Small intestine (tissue), 7 donors: ENCODE measurements at regions not wholly inside any gene's neighbourhood (a gene's known extent, or its start where the extent isn't known, plus 50 kb on each side); places are given as distances from the start of the nearest gene placed in this dataset.
A peak's percentile ranks its signal among the peaks of the same experiment; 100 is the strongest.

Experiments used
- DNase-seq, 2 donors: peaks; one replicate each; pipeline versions ENCODE4 v3.0.0 to v3.0.0-alpha.2; 2013
- FAIRE-seq: peaks from 2 replicates; lab custom pipeline; 2012; peaks lifted over from hg19 to GRCh38; lab: Jason Lieb, UNC
- H3K27ac ChIP-seq, 3 donors: one replicate each; pipeline ENCODE4 v1.5.1; 2013; ENCODE audit warnings: low read length in 2 of 3, mild to moderate bottlenecking in 2 of 3, control low read depth in 1 of 3, inconsistent platforms in 1 of 3, low read depth in 1 of 3, moderate library complexity in 1 of 3
- H3K27me3 ChIP-seq, 3 donors: one replicate each; pipeline ENCODE4 v1.6.1; 2013; ENCODE audit warnings: low read length in 3 of 3, inconsistent platforms in 1 of 3; ENCODE audit not compliant: control insufficient read depth in 3 of 3, insufficient read depth in 3 of 3
- H3K36me3 ChIP-seq, 3 donors: one replicate each; pipeline ENCODE4 v1.6.1; 2013; ENCODE audit warnings: low read length in 3 of 3, inconsistent platforms in 1 of 3, low read depth in 1 of 3, mild to moderate bottlenecking in 1 of 3, moderate library complexity in 1 of 3; ENCODE audit not compliant: control insufficient read depth in 3 of 3, insufficient read depth in 2 of 3
- H3K4me1 ChIP-seq, 3 donors: one replicate each; pipeline ENCODE4 v1.6.1; 2013; ENCODE audit warnings: low read length in 2 of 3, inconsistent platforms in 1 of 3, low read depth in 1 of 3, mild to moderate bottlenecking in 1 of 3, moderate library complexity in 1 of 3; ENCODE audit not compliant: control insufficient read depth in 3 of 3, insufficient read depth in 2 of 3
- H3K4me3 ChIP-seq, 3 donors: one replicate each; pipeline ENCODE4 v1.5.1; 2013; ENCODE audit warnings: low read length in 3 of 3, control low read depth in 1 of 3, inconsistent platforms in 1 of 3, low read depth in 1 of 3, mild to moderate bottlenecking in 1 of 3, moderate library complexity in 1 of 3
- H3K9me3 ChIP-seq, 2 donors: one replicate each; pipeline ENCODE4 v1.6.1; 2013; ENCODE audit warnings: low read depth in 1 of 2, low read length in 1 of 2; ENCODE audit not compliant: control insufficient read depth in 2 of 2, insufficient read depth in 1 of 2
- WGBS, 3 donors: extraction: QIAGEN DNeasy Blood & Tissue Kit; methylation state at CpG; one replicate each; pipeline ENCODE4 v1.1.7; 2013; 5-methylcytosine and 5-hydroxymethylcytosine counted together
- donor health status: healthy with polysubstance abuse.
- donor health status: control.
- donor health status: control.
- donor health status: Bipolar disorder and iron deficiency.
- donor health status: healthy.

- Histone ChIP-seq H3K27me3 (peaks cover 0 to 2% (median 2%) of the 10 kb centered on the region in 3 donors), H3K27ac (no peak overlapping the region), H3K4me1 (no peaks in the 10 kb centered on the region), H3K9me3 (no peaks in the 10 kb centered on the region), H3K36me3 (no peaks in the 10 kb centered on the region), H3K4me3 (no peak overlapping the region)
- WGBS, 3 donors: 56 to 72% (median 68%) methylated on average over 3 of the region's 3 CpGs
- FAIRE-seq: no peak
- no peak for DNase-seq
Measured at GRCh38 chr11:119486691-119487259, 63.8 kb upstream of the THY1 start.

DNA sequence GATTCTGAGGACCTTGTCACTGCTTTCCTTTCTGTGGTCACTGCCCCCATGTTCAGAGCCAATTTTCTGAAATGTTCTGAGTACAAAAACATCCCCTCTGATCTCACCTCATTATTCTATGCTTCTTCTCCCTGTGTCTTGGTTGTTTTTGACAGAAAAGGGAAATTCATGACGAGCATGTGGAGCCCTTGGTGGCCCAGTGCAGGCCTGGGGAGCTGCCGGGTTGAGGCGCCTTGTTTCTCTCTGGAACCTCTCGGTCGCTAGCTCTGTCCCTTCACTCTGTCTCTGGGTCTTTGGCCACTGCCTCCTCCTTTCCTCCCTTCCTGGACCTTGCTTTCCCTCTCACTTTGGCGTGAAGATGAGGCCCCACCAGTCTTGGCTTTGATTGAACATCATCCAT is 63.0 kb upstream of the THY1 start:
- DNase-seq (no peak), FAIRE-seq (no peak)
- H3K27me3 ChIP-seq: peaks cover 0 to 2% (median 2%) of the 10 kb centered on the region in 3 donors
- H3K4me3 ChIP-seq: no peak overlapping the region
- H3K27ac ChIP-seq: no peak overlapping the region
- no peaks in the 10 kb centered on the region for H3K36me3 ChIP-seq
- no peaks in the 10 kb centered on the region for H3K4me1 ChIP-seq
- 68 to 92% (median 75%) methylated on average over 5 of the region's 6 CpGs for WGBS, 3 donors
- no peaks in the 10 kb centered on the region for H3K9me3 ChIP-seq

DNA sequence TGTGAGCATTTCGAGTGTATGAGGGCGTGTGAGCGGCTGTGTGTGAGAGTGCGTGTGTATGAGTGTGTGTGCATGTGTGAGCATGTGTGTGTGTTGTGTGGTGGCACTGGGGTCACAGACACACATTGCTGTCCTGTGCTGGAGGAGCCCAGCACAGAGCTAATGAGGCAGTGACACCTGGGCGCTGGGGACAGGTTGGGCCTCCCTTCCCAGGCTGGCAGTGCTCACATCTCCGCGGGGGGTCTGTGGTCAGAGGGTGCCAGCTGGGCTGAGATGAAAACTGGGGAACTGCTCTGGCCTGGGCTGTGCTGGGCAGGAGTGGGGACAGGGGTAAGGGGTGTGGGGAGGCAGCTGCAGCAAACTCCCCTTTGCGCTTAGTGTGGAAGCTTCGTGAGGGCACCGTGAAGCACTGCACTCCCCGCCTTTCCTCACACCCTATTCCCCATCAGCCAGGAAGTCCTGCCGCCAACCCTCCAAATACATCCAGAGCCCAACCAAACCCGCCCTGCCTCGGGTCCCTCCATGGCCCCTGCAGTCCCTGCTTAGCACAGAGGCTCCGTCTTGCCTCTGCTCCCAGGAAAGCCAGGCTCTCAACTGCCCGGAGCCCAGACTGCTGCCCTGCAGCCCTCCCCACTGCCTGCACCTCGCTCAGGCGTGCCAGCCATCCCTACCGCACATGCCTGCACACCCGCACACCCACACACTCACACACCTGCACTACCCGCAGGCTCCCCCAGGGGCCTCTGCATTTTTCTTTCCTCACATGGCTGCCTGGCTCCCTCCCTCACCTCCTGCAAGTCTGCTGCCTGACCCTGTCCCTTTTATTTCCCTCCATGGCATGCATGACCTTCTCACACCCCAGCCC is 62.0 kb upstream of the THY1 start:
- Histone ChIP-seq H3K4me3 (no peak overlapping the region), H3K27ac (no peak overlapping the region), H3K4me1 (no peaks in the 10 kb centered on the region), H3K27me3 (peaks cover 0 to 2% (median 2%) of the 10 kb centered on the region in 3 donors), H3K9me3 (no peaks in the 10 kb centered on the region), H3K36me3 (no peaks in the 10 kb centered on the region)
- DNase-seq (peak in 1 of 2 donors; percentile 16), FAIRE-seq (no peak)
- 73 to 78% (median 75%) methylated on average over 20 to 21 of the region's 21 CpGs for WGBS, 3 donors

- 85 to 92% (median 90%) methylated on average over 9 of the region's 9 CpGs for WGBS, 3 donors
- no peak for FAIRE-seq
- DNase-seq: no peak
- H3K36me3 ChIP-seq: no peaks in the 10 kb centered on the region
- H3K4me1 ChIP-seq: no peaks in the 10 kb centered on the region
- no peaks in the 10 kb centered on the region for H3K9me3 ChIP-seq
- no peaks in the 10 kb centered on the region for H3K27me3 ChIP-seq
- H3K27ac ChIP-seq: no peak overlapping the region
- H3K4me3 ChIP-seq: no peak overlapping the region
Measured at GRCh38 chr11:119483881-119484371, 61.0 kb upstream of the THY1 start.

DNA sequence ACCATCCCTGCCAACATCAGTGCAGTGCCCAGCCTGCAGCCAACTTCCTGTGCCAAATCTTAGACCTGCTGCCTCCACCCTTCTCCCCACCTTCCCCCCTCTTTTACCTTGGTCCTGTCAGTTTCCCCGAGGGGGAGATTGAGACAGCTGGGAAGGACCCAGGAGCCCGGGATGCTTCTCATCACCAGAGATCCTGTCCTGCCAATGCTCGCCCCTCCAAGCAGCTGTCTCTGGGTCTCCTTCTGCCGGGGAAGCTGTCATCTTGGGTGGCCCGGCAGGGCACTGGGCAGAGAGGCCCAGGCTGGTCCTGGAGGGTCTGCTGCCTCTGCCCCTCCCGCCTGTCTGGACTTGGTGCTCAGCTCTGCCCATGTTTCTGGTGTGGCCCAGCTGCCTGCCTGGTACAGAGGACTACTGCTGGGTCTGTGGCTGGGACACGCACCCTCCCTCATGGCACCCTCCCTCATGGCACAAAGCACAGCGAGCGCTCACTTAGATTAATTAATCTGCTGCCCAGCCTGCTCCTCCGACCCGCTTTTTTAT is 60.4 kb upstream of the THY1 start:
- Histone ChIP-seq H3K27me3 (no peaks in the 10 kb centered on the region), H3K9me3 (no peaks in the 10 kb centered on the region), H3K4me3 (no peak overlapping the region), H3K4me1 (no peaks in the 10 kb centered on the region), H3K36me3 (no peaks in the 10 kb centered on the region), H3K27ac (no peak overlapping the region)
- DNase-seq: no peak
- no peak for FAIRE-seq
- WGBS, 3 donors: 85 to 91% (median 89%) methylated on average over 11 of the region's 11 CpGs

DNA sequence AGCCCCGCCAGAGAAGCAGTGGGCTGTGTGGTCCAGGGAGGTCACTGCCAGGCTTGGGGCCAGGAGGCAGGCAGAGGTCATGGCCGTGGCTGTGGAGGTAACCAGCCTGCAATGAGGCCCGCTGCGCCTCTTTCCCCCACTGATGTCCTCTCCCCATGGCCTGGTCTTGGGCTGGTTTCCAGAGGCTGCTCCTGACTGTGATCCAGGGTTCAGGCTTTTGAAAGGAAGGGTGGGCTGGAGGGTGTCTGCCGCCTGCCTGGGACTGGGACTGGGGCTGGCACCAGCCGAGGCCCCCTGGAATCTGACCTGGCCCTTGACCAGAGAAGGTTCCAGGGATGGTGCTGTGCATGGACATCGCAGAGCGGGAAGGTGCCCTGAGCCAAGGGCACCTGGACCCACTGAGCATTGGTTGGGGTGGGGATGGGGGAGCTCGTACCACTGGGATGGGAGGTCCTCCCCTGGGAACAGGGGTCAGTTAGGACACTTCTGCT is 59.6 kb upstream of the THY1 start:
- H3K9me3 ChIP-seq: no peaks in the 10 kb centered on the region
- no peak for FAIRE-seq
- no peak overlapping the region for H3K4me3 ChIP-seq
- H3K27me3 ChIP-seq: no peaks in the 10 kb centered on the region
- no peak overlapping the region for H3K27ac ChIP-seq
- H3K4me1 ChIP-seq: no peaks in the 10 kb centered on the region
- no peaks in the 10 kb centered on the region for H3K36me3 ChIP-seq
- WGBS, 3 donors: 80 to 85% (median 80%) methylated on average over 9 of the region's 9 CpGs
- DNase-seq: no peak

- WGBS, 3 donors: 34 to 51% (median 40%) methylated on average over 22 of the region's 22 CpGs
- peaks cover 0 to 1% (median 0%) of the 10 kb centered on the region in 3 donors for H3K27me3 ChIP-seq
- no peak overlapping the region for H3K27ac ChIP-seq
- H3K4me1 ChIP-seq: no peaks in the 10 kb centered on the region
- H3K9me3 ChIP-seq: no peaks in the 10 kb centered on the region
- no peak overlapping the region for H3K4me3 ChIP-seq
- DNase-seq (no peak), FAIRE-seq (no peak)
- no peaks in the 10 kb centered on the region for H3K36me3 ChIP-seq
Measured at GRCh38 chr11:119481667-119482400, 58.9 kb upstream of the THY1 start.
